ENCODE measurements at regions not wholly inside any gene's neighbourhood (a gene's known extent, or its start where the extent isn't known, plus 50 kb on each side); places are given as distances from the start of the nearest gene placed in this dataset.

- Histone ChIP-seq H3K4me2 (ENCODE audit: low read length) (no peak overlapping the region), H3F3A (ENCODE audit: low read length, unreplicated experiment) (no peaks in the 10 kb centered on the region), H4K20me1 (ENCODE audit: low read length) (no peaks in the 10 kb centered on the region), H3K4me3 (ENCODE audit: low read length) (no peak overlapping the region), H2AFZ (ENCODE audit: low read length) (no peak overlapping the region), H3K27me3 (ENCODE audit: low read length) (no peaks in the 10 kb centered on the region), H3K36me3 (ENCODE audit: low read depth, low read length) (no peaks in the 10 kb centered on the region), H3K79me2 (ENCODE audit: low read length) (no peaks in the 10 kb centered on the region), H3K27ac (ENCODE audit: low read length) (no peak overlapping the region), H3K9me2 (replicated peaks; ENCODE audit: low read length) (no peaks in the 10 kb centered on the region), H3K9me3 (ENCODE audit: low read length) (no peaks in the 10 kb centered on the region), H3K9ac (ENCODE audit: low read length) (no peak overlapping the region), H3K4me1 (ENCODE audit: insufficient read depth, low read length) (no peaks in the 10 kb centered on the region)
- ATAC-seq: no peak
- TF ChIP-seq CTCF (conservative IDR thresholded peaks at IDR 0.05; ENCODE audit: low read depth, low read length) (no peak), EZH2phosphoT487 (IDR thresholded peaks at IDR 0.05; ENCODE audit: borderline replicate concordance, low read length) (no peak), EZH2 (IDR thresholded peaks at IDR 0.05; ENCODE audit: low read length, unreplicated experiment) (no peak)
- no TSS peak for BruUV-seq (replicated peaks)
- DNase-seq: no peak
- CTCF ChIA-PET: no interaction called here
- POLR2A ChIA-PET (ENCODE audit: unreplicated experiment): no interaction called here
- intact Hi-C loops (cut with micrococcal nuclease): no loop called here
Observed at GRCh38 chr20:39294137-39294725, 332.1 kb downstream of the DHX35 start.

- TF ChIP-seq EZH2phosphoT487 (IDR thresholded peaks at IDR 0.05; ENCODE audit: borderline replicate concordance, low read length) (no peak), EZH2 (IDR thresholded peaks at IDR 0.05; ENCODE audit: low read length, unreplicated experiment) (no peak), CTCF (conservative IDR thresholded peaks at IDR 0.05; ENCODE audit: low read depth, low read length) (no peak)
- Histone ChIP-seq H3K36me3 (ENCODE audit: low read depth, low read length) (no peaks in the 10 kb centered on the region), H3K4me1 (ENCODE audit: insufficient read depth, low read length) (no peaks in the 10 kb centered on the region), H3K4me2 (ENCODE audit: low read length) (no peak overlapping the region), H3F3A (ENCODE audit: low read length, unreplicated experiment) (no peaks in the 10 kb centered on the region), H3K79me2 (ENCODE audit: low read length) (no peaks in the 10 kb centered on the region), H3K9me2 (replicated peaks; ENCODE audit: low read length) (no peaks in the 10 kb centered on the region), H3K27ac (ENCODE audit: low read length) (no peak overlapping the region), H4K20me1 (ENCODE audit: low read length) (no peaks in the 10 kb centered on the region), H3K9ac (ENCODE audit: low read length) (no peak overlapping the region), H2AFZ (ENCODE audit: low read length) (no peak overlapping the region), H3K9me3 (ENCODE audit: low read length) (no peaks in the 10 kb centered on the region), H3K4me3 (ENCODE audit: low read length) (no peak overlapping the region), H3K27me3 (ENCODE audit: low read length) (no peaks in the 10 kb centered on the region)
- intact Hi-C loops (cut with micrococcal nuclease): no loop called here
- no TSS peak for BruUV-seq (replicated peaks)
- ATAC-seq (no peak), DNase-seq (no peak)
- POLR2A ChIA-PET (ENCODE audit: unreplicated experiment): no interaction called here
- CTCF ChIA-PET: no interaction called here
Observed at GRCh38 chr20:39292193-39292736, 330.1 kb downstream of the DHX35 start.

- no peak for TF ChIP-seq EZH2 (IDR thresholded peaks at IDR 0.05; ENCODE audit: low read length, unreplicated experiment)
- Histone ChIP-seq H4K20me1 (ENCODE audit: low read length) (no peaks in the 10 kb centered on the region), H3K4me3 (ENCODE audit: low read length) (no peak overlapping the region), H3K9ac (ENCODE audit: low read length) (no peak overlapping the region), H3K4me1 (ENCODE audit: insufficient read depth, low read length) (no peaks in the 10 kb centered on the region), H3K36me3 (ENCODE audit: low read depth, low read length) (no peaks in the 10 kb centered on the region), H3F3A (ENCODE audit: low read length, unreplicated experiment) (no peaks in the 10 kb centered on the region), H3K79me2 (ENCODE audit: low read length) (no peaks in the 10 kb centered on the region), H3K9me3 (ENCODE audit: low read length) (no peaks in the 10 kb centered on the region), H3K4me2 (ENCODE audit: low read length) (no peak overlapping the region), H3K9me2 (replicated peaks; ENCODE audit: low read length) (no peaks in the 10 kb centered on the region), H3K27ac (ENCODE audit: low read length) (no peak overlapping the region), H2AFZ (ENCODE audit: low read length) (no peak overlapping the region), H3K27me3 (ENCODE audit: low read length) (no peaks in the 10 kb centered on the region)
- BruUV-seq (replicated peaks): no TSS peak
- ChIA-PET POLR2A (ENCODE audit: unreplicated experiment) (no interaction called here), CTCF (no interaction called here)
- DNase-seq: peak; percentile 14
- intact Hi-C loops (cut with micrococcal nuclease): no loop called here
- no peak for ATAC-seq
Observed at GRCh38 chr20:39291301-39291700, 329.2 kb downstream of the DHX35 start.
